NCI-H2227 (cell line): ENCODE measurements at regions not wholly inside any gene's neighbourhood (a gene's known extent, or its start where the extent isn't known, plus 50 kb on each side); places are given as distances from the start of the nearest gene placed in this dataset.

Experiments used
- DNase-seq: peaks from one replicate; lab custom pipeline; 2025; ENCODE audit not compliant: unreplicated experiment; lab: John Stamatoyannopoulos, UW

GRCh38 chr9:25613709-25614108, 64.5 kb downstream of the TUSC1 start:
- no peak for DNase-seq

- no peak for DNase-seq
Observed at GRCh38 chr9:25603106-25603505, 75.1 kb downstream of the TUSC1 start.

GRCh38 chr9:25602400-25603044, 75.7 kb downstream of the TUSC1 start:
- no peak for DNase-seq

- DNase-seq = no peak
Observed at GRCh38 chr9:25600501-25600900, 77.7 kb downstream of the TUSC1 start.

- DNase-seq = no peak
Observed at GRCh38 chr9:25584611-25585010, 93.6 kb downstream of the TUSC1 start.

GRCh38 chr9:25573281-25573680, 105.0 kb downstream of the TUSC1 start:
- no peak for DNase-seq

GRCh38 chr9:25571491-25571890, 106.8 kb downstream of the TUSC1 start:
- no peak for DNase-seq

- DNase-seq = no peak
Observed at GRCh38 chr9:25570802-25571201, 107.4 kb downstream of the TUSC1 start.

GRCh38 chr9:25562101-25562500, 116.1 kb downstream of the TUSC1 start:
- DNase-seq = no peak

- DNase-seq = no peak
Observed at GRCh38 chr9:25557645-25558300, 120.5 kb downstream of the TUSC1 start.

GRCh38 chr9:25556540-25556939, 121.7 kb downstream of the TUSC1 start:
- no peak for DNase-seq

- no peak for DNase-seq
Observed at GRCh38 chr9:25548847-25549246, 129.4 kb downstream of the TUSC1 start.

GRCh38 chr9:25543806-25544205, 134.4 kb downstream of the TUSC1 start:
- DNase-seq = no peak

- DNase-seq = no peak
Observed at GRCh38 chr9:25542319-25542718, 135.9 kb downstream of the TUSC1 start.

GRCh38 chr9:25537808-25538207, 140.4 kb downstream of the TUSC1 start:
- DNase-seq = no peak

GRCh38 chr9:25519286-25519685, 159.0 kb downstream of the TUSC1 start:
- DNase-seq = no peak

- DNase-seq = no peak
Observed at GRCh38 chr9:25517701-25518100, 160.5 kb downstream of the TUSC1 start.

- no peak for DNase-seq
Observed at GRCh38 chr9:25513509-25514033, 164.7 kb downstream of the TUSC1 start.

- no peak for DNase-seq
Observed at GRCh38 chr9:25505644-25506043, 172.6 kb downstream of the TUSC1 start.

- no peak for DNase-seq
Observed at GRCh38 chr9:25481372-25481771, 196.9 kb downstream of the TUSC1 start.

GRCh38 chr9:25480696-25481095, 197.5 kb downstream of the TUSC1 start:
- DNase-seq = no peak

- DNase-seq = no peak
Observed at GRCh38 chr9:25472681-25473080, 205.6 kb downstream of the TUSC1 start.
